GM18868 (cell line): ENCODE measurements at regions not wholly inside any gene's neighbourhood (a gene's known extent, or its start where the extent isn't known, plus 50 kb on each side); places are given as distances from the start of the nearest gene placed in this dataset.

ENCODE experiments used
- ATAC-seq: cut with Tn5 transposase; IDR thresholded peaks from one replicate; pipeline ENCODE4 v1.9.1; 2021; ENCODE audit warnings: mild to moderate bottlenecking, moderate library complexity; ENCODE audit not compliant: unreplicated experiment

GRCh38 chr9:32209164-32209563 lies 175.3 kb upstream of the ACO1 start:
- peak; percentile 76 for ATAC-seq

DNA sequence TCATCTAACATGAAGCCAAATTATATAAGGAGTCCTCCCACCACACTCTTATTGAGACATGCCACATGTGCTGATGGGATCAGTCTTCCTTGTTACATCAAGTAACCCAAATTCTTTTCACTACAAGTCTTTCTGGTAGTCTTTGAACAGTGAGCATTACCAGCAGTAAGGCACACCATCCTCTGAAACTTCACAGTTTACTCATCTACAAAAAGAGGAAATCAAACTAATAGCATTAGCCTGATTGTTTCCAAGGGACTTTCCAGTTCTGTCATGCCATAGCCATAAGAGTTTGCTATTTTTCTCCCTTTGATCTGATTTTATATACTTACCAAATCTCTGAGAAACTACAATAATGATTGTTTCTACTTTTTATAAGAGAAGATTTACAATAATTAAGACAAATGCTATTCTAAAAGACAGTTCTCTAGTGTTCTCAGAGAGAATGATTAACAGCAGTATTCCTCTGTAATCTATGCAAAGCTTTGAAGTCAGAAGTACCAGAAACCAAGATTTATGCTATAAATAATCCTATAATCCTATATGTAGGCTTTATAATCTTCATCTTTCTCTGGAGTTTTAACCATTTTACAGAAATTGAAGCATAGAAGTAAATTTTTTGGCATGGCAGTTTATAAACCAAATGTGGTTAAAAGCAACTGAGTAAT lies 166.2 kb upstream of the ACO1 start:
- ATAC-seq = peak; percentile 100

GRCh38 chr9:32220750-32221149 lies 163.7 kb upstream of the ACO1 start:
- no peak for ATAC-seq

- no peak for ATAC-seq
Measured at GRCh38 chr9:32234451-32234850, 150.0 kb upstream of the ACO1 start.

DNA sequence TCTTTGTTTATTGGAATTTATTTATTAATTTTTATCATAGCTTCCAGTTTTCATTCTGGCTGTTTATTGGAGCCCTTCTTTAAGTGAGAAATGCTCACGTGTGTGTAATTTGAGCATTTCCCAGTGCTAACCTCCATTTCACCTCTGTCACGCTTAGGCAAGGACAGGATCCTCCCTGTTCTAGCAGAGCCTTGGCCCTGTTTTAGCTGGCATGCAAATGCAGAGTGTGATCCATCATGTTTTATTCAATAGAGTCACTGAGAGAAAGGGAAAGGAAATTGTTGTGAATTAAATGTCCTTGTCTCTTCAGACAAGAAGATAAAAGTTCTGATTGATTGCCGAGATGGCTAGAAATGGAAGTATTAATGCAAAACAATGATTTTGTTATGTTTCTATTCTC lies 137.3 kb upstream of the ACO1 start:
- ATAC-seq = no peak

GRCh38 chr9:32248189-32248712 lies 136.2 kb upstream of the ACO1 start:
- no peak for ATAC-seq

GRCh38 chr9:32251539-32251938 lies 132.9 kb upstream of the ACO1 start:
- ATAC-seq = peak; percentile 90

DNA sequence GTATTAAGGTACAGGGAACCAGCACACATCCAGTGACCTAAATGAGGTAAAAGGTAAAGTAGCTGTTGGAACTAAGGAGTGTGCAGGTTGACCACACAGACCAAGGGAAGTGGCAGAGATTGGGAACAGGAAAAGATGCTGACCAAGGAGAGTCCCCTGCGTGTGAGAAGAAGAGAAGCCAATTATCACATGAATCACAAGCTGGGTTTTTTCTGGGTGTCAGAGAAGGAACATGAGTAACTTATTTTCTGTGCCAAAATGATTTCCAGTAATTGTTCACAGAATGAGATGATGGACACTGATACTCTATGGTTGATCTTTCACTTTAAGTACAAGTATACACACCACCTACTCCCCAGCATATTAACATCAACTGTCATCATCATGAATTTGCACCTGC lies 130.7 kb upstream of the ACO1 start:
- no peak for ATAC-seq

DNA sequence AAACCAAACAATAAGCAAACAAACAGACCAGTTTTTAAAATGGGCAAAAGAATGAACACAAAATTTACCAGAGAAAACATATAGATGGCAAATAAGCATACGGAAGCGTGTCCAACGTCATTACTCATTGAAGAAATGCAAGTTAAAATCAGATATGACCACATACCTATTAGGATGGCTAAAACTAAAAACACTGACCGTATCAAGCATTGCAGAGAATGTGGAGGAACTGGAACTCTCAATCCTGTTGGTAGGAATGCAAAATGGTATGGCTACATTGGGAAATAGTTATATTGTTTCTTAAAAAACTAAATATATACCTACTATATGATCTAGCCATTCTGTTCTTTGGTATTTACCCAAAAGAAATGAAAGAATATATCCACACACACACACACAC lies 129.4 kb upstream of the ACO1 start:
- no peak for ATAC-seq

- peak; percentile 58 for ATAC-seq
Measured at GRCh38 chr9:32258482-32258881, 126.0 kb upstream of the ACO1 start.

- ATAC-seq = no peak
Measured at GRCh38 chr9:32260151-32260862, 124.1 kb upstream of the ACO1 start.

GRCh38 chr9:32264170-32264864 lies 120.1 kb upstream of the ACO1 start:
- ATAC-seq = no peak

DNA sequence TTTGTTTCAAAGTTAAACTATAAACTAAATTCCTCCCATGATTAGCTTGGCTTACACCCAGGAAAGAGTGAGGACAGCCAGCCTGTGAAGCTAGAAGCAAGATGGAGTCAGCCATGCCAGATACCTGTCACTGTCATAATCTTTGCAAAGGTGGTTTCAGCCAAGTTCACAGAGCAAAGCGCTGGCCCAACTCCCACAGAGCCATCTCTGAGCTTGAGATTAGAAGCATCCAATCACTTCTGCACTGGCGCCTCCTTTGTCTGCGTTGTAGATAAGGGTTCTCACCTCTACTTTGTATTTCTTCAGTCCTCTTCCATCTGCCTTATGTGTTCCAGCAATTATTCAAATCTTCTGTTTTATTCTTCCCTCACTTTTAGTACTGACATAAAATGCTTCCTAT lies 119.4 kb upstream of the ACO1 start:
- ATAC-seq = no peak

GRCh38 chr9:32278991-32279390 lies 105.5 kb upstream of the ACO1 start:
- no peak for ATAC-seq

GRCh38 chr9:32289756-32290155 lies 94.7 kb upstream of the ACO1 start:
- ATAC-seq = no peak

GRCh38 chr9:32291370-32291769 lies 93.1 kb upstream of the ACO1 start:
- ATAC-seq = no peak

- ATAC-seq = no peak
Measured at GRCh38 chr9:32292611-32293010, 91.8 kb upstream of the ACO1 start.

DNA sequence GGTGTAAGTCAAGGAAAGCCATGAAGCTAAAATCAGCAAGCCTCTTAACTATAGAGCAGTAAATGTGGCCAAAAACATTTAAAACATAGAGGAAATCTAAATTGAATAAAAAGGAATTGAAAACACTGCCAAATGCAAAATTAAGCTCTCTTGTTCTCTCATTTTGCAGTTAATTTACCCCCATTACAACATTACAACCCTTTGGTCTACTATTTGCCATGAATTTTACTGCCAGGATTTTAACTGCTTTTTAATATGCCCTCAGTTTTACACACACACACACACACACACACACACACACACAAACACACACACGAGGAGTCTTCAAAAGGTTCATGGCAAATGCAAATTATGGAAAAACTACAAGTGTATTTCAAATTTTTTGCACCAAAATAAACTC lies 91.4 kb upstream of the ACO1 start:
- ATAC-seq = no peak

- ATAC-seq = peak; percentile 60
Measured at GRCh38 chr9:32294106-32294505, 90.3 kb upstream of the ACO1 start.

- no peak for ATAC-seq
Measured at GRCh38 chr9:32300373-32300772, 84.1 kb upstream of the ACO1 start.

DNA sequence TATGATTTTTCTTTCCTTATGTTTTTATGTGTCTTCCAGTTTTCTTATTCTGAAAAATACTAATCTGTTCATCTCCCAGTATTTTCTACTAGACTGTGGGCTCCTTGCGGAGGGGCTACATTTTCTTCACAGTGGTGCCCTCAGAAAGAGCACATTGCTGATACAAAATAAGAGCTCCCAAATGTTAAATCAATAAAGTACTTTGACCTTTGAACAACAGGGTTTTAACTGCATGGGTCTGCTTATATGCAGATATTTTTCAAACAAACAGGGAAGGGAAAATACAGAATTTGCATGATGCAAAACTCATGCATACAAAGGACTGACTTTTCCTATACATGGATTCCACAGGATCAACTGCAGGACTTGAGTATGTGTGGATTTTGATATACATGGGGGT lies 79.9 kb upstream of the ACO1 start:
- no peak for ATAC-seq

DNA sequence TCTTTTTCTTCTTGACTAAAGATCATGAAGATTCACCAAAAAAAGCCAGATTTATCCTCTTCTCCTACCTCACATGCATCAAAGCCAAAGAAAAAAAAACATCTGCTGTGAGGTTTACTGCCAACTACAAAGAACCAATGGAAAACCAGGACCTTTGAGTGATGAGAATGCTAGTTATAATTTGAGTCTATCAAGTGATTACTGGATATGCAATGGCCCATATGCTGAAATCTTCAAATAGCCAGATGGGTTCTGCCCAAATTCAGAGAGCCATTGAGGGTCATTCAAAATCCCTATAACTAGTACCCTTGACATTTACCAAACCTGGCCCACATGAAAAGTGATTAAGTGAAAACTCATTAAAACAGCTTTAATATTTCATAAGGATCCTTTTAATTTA lies 78.4 kb upstream of the ACO1 start:
- ATAC-seq = no peak
